SK-N-SH (cell line): ENCODE measurements at regions not wholly inside any gene's neighbourhood (a gene's known extent, or its start where the extent isn't known, plus 50 kb on each side); places are given as distances from the start of the nearest gene placed in this dataset.

Experiments used
- CTCF ChIA-PET: fragments of 300-600, 350-600 bp; formaldehyde crosslinking; extraction: SDS; loops from one replicate; lab custom pipeline; 2021; lab: Yijun Ruan, JAX
- POLR2A ChIA-PET: fragments of 350-600 bp; sonication (Branson Sonifier 250); formaldehyde crosslinking; extraction: SDS; loops from one replicate; lab custom pipeline; 2020; ENCODE audit warnings: antibody characterized with exemption, inconsistent platforms; lab: Yijun Ruan, JAX
- DNase-seq: peaks from one replicate; pipeline ENCODE4 v3.0.0; 2012
- H2AFZ ChIP-seq: fragments of 200-600 bp; sonication (generic); 2 replicates; pipeline ENCODE4 v1.8.1; 2016; ENCODE audit warnings: antibody characterized with exemption, mild to moderate bottlenecking, low read depth
- H3F3A ChIP-seq: fragments of 200-600 bp; sonication (generic); replicated peaks from 2 replicates; pipeline ENCODE3; 2016; ENCODE audit warnings: antibody characterized with exemption, mild to moderate bottlenecking; ENCODE audit not compliant: insufficient read depth
- H3K27ac ChIP-seq, 2 experiments: fragments of 200-500 bp in 1 of 2; fragments of 200-600 bp in 1 of 2; sonication (Bioruptor generic) in 1 of 2; sonication (generic), shearing (Covaris generic) in 1 of 2; 2 replicates each; pipeline versions ENCODE4 v1.5.1 to v1.6.1; 2014 to 2016; ENCODE audit warnings: low read depth in 2 of 2, inconsistent platforms in 1 of 2, low read length in 1 of 2, mild to moderate bottlenecking in 1 of 2, mixed read lengths in 1 of 2
- H3K27me3 ChIP-seq: fragments of 200-600 bp; sonication (generic), shearing (Covaris generic); 2 replicates; pipeline ENCODE4 v1.6.1; 2016; ENCODE audit warnings: mixed run types; ENCODE audit not compliant: insufficient read depth
- H3K36me3 ChIP-seq, 2 experiments: fragments of 200-500 bp in 1 of 2; fragments of 200-600 bp in 1 of 2; sonication (Bioruptor generic) in 1 of 2; sonication (generic) in 1 of 2; replicated peaks in 1 of 2; 2 replicates each; pipeline versions ENCODE3 to v1.5.1; 2014 to 2016; ENCODE audit warnings: low read length in 1 of 2, mild to moderate bottlenecking in 1 of 2; ENCODE audit not compliant: insufficient read depth in 2 of 2, control insufficient read depth in 1 of 2
- H3K4me1 ChIP-seq, 2 experiments: fragments of 200-500 bp in 1 of 2; fragments of 200-600 bp in 1 of 2; sonication (Bioruptor generic) in 1 of 2; sonication (generic), shearing (Covaris generic) in 1 of 2; 2 replicates each; pipeline versions ENCODE4 v1.5.1 to v1.6.1; 2014 to 2016; ENCODE audit warnings: low read depth in 1 of 2, low read length in 1 of 2, mixed run types in 1 of 2; ENCODE audit not compliant: insufficient read depth in 2 of 2, control insufficient read depth in 1 of 2
- H3K4me2 ChIP-seq: fragments of 200-600 bp; sonication (generic), shearing (Covaris generic); 2 replicates; pipeline ENCODE4 v1.6.1; 2017; ENCODE audit warnings: mixed run types
- H3K4me3 ChIP-seq, 2 experiments: fragments of 200-500 bp in 1 of 2; fragments of 200-600 bp in 1 of 2; sonication (Bioruptor generic) in 1 of 2; sonication (generic), shearing (Covaris generic) in 1 of 2; 2 replicates each; pipeline versions ENCODE4 v1.5.1 to v1.8.1; 2014 to 2016; ENCODE audit warnings: low read depth in 2 of 2, inconsistent platforms in 1 of 2, low read length in 1 of 2, mild to moderate bottlenecking in 1 of 2, mixed read lengths in 1 of 2, moderate library complexity in 1 of 2
- H3K79me2 ChIP-seq: fragments of 200-600 bp; sonication (generic); 2 replicates; pipeline ENCODE4 v1.8.1; 2017; ENCODE audit warnings: mild to moderate bottlenecking; ENCODE audit not compliant: insufficient read depth
- H3K9ac ChIP-seq: fragments of 200-600 bp; sonication (generic); 2 replicates; pipeline ENCODE4 v1.6.1; 2017; ENCODE audit warnings: mixed run types
- H3K9me2 ChIP-seq: fragments of 200-600 bp; sonication (generic); 2 replicates; pipeline ENCODE4 v1.6.1; 2017; ENCODE audit warnings: mixed run types
- H3K9me3 ChIP-seq: fragments of 200-600 bp; sonication (generic); 2 replicates; pipeline ENCODE4 v1.6.1; 2017; ENCODE audit warnings: mixed run types, mild to moderate bottlenecking, moderate library complexity
- H4K20me1 ChIP-seq: fragments of 200-600 bp; sonication (generic); 2 replicates; pipeline ENCODE4 v1.6.1; 2017; ENCODE audit warnings: mild to moderate bottlenecking, mixed run types; ENCODE audit not compliant: insufficient read depth
- CHD2 ChIP-seq: fragments of 150-350 bp; IDR thresholded peaks from 2 replicates; pipeline ENCODE4 v1.6.1; 2018; ENCODE audit warnings: low read length; ENCODE audit not compliant: partially characterized antibody
- CTCF ChIP-seq: fragments of 200-600 bp; sonication (generic); IDR thresholded peaks from 2 replicates; pipeline ENCODE4 v1.6.1; 2017; ENCODE audit warnings: antibody characterized with exemption, mild to moderate bottlenecking, moderate library complexity
- EP300 ChIP-seq, 2 experiments: IDR thresholded peaks; 2 replicates each; pipeline versions ENCODE4 v1.4.0 to v1.6.1; 2012; ENCODE audit warnings: borderline replicate concordance in 1 of 2, low read depth in 1 of 2, low read length in 1 of 2
- FOSL2 ChIP-seq: IDR thresholded peaks from 2 replicates; pipeline ENCODE4 v1.4.0; 2012; ENCODE audit warnings: low read depth, mild to moderate bottlenecking, moderate library complexity, borderline replicate concordance
- FOXM1 ChIP-seq: IDR thresholded peaks from 2 replicates; pipeline ENCODE4 v1.4.0; 2012; ENCODE audit warnings: low read depth, mild to moderate bottlenecking
- MAX ChIP-seq: IDR thresholded peaks from 2 replicates; pipeline ENCODE4 v1.4.0; 2012; ENCODE audit warnings: low read depth
- MEF2A ChIP-seq: IDR thresholded peaks from 2 replicates; pipeline ENCODE4 v1.4.0; 2012; ENCODE audit warnings: low read depth, borderline replicate concordance
- MXI1 ChIP-seq: IDR thresholded peaks from 2 replicates; pipeline ENCODE4 v1.6.1; 2012; ENCODE audit warnings: mild to moderate bottlenecking, low read depth, low read length, improper control_type of control experiment
- NFIC ChIP-seq: IDR thresholded peaks from 2 replicates; pipeline ENCODE4 v1.4.0; 2012; ENCODE audit warnings: borderline replicate concordance
- POLR2AphosphoS5 ChIP-seq: IDR thresholded peaks from 2 replicates; pipeline ENCODE4 v1.6.1; 2012; ENCODE audit warnings: low read depth, low read length
- RAD21 ChIP-seq: IDR thresholded peaks from 2 replicates; pipeline ENCODE4 v1.6.1; 2012; ENCODE audit warnings: mild to moderate bottlenecking, low read length
- RCOR1 ChIP-seq: fragments of 150-350 bp; IDR thresholded peaks from 2 replicates; pipeline ENCODE4 v1.6.1; 2017; ENCODE audit warnings: antibody characterized with exemption, low read length
- RXRA ChIP-seq: IDR thresholded peaks from 2 replicates; pipeline ENCODE4 v1.4.0; 2012; ENCODE audit warnings: low read depth, mild to moderate bottlenecking, borderline replicate concordance
- SIN3A ChIP-seq: IDR thresholded peaks from 2 replicates; pipeline ENCODE4 v1.6.1; 2012; ENCODE audit warnings: low read depth, mild to moderate bottlenecking, low read length, moderate library complexity, borderline replicate concordance
- SMC3 ChIP-seq: IDR thresholded peaks from 2 replicates; pipeline ENCODE4 v1.6.1; 2012; ENCODE audit warnings: low read depth, low read length, improper control_type of control experiment
- TAF1 ChIP-seq: IDR thresholded peaks from 2 replicates; pipeline ENCODE4 v1.6.1; 2012; ENCODE audit warnings: low read depth, mild to moderate bottlenecking, low read length, moderate library complexity, borderline replicate concordance
- TCF12 ChIP-seq: IDR thresholded peaks from 2 replicates; pipeline ENCODE4 v1.4.0; 2012
- TEAD4 ChIP-seq: IDR thresholded peaks from 2 replicates; pipeline ENCODE4 v1.4.0; 2012; ENCODE audit warnings: mild to moderate bottlenecking, borderline replicate concordance; ENCODE audit not compliant: insufficient read depth
- USF2 ChIP-seq: fragments of 150-350 bp; IDR thresholded peaks from 2 replicates; pipeline ENCODE4 v1.6.1; 2017; ENCODE audit warnings: antibody characterized with exemption, low read length, low read depth, borderline replicate concordance
- WGBS: methylation state at CpG from one replicate; pipeline ENCODE4 v1.1.6; 2017; ENCODE audit warnings: low lambda C conversion rate; 5-methylcytosine and 5-hydroxymethylcytosine counted together

- 36% methylated on average over 6 of the region's 6 CpGs for WGBS
- ChIA-PET CTCF (interaction anchor here (0.7 to 2.7 kb wide), 5 partner anchors 8 to 1251 kb away, joined by 3 to 11 read pairs (median 3); no protein-coding TSS in a partner anchor), POLR2A (no interaction called here)
Measured at GRCh38 chr10:36888925-36889573, 236.3 kb upstream of the ANKRD30A start.

GRCh38 chr10:36886303-36886891, 239.0 kb upstream of the ANKRD30A start:
- Histone ChIP-seq H3K4me2 (no peak overlapping the region), H3K27ac (no peak overlapping the region), H3K9me2 (no peaks in the 10 kb centered on the region), H3K36me3 (no peaks in the 10 kb centered on the region), H3K27me3 (no peaks in the 10 kb centered on the region), H3K9me3 (no peaks in the 10 kb centered on the region), H2AFZ (no peak overlapping the region), H3K4me3 (no peak overlapping the region), H3K9ac (no peak overlapping the region), H4K20me1 (no peaks in the 10 kb centered on the region), H3K4me1 (peaks cover 0 to 2% of the 10 kb centered on the region in 2 experiments; a peak in 1 of 4 replicates), H3K79me2 (no peaks in the 10 kb centered on the region), H3F3A (no peaks in the 10 kb centered on the region)
- no peak for DNase-seq
- POLR2A ChIA-PET: no interaction called here
- no peak for TF ChIP-seq RXRA
- no peak for TF ChIP-seq NFIC
- no peak for TF ChIP-seq MEF2A
- TF ChIP-seq CHD2: no peak
- no peak for TF ChIP-seq EP300 (IDR thresholded peaks at IDR 0.05; ENCODE audit: borderline replicate concordance in 1 of 2, low read depth in 1 of 2, low read length in 1 of 2)
- TF ChIP-seq USF2: no peak
- TF ChIP-seq TAF1: no peak
- TF ChIP-seq FOXM1: no peak
- no peak for TF ChIP-seq MXI1
- TF ChIP-seq TEAD4: no peak
- no peak for TF ChIP-seq FOSL2
- TF ChIP-seq SMC3: no peak
- TF ChIP-seq POLR2AphosphoS5: no peak
- TF ChIP-seq RCOR1: no peak
- TF ChIP-seq TCF12: no peak
- no peak for TF ChIP-seq SIN3A
- CTCF ChIA-PET: no interaction called here
- 51% methylated on average over 8 of the region's 8 CpGs for WGBS

More at GRCh38 chr10:36888925-36889573, 236.3 kb upstream of the ANKRD30A start:
- peak; percentile 36 for DNase-seq
- H3F3A ChIP-seq: no peaks in the 10 kb centered on the region
- no peak overlapping the region for H3K27ac ChIP-seq
- H3K79me2 ChIP-seq: no peaks in the 10 kb centered on the region
- no peaks in the 10 kb centered on the region for H3K27me3 ChIP-seq
- H2AFZ ChIP-seq: no peak overlapping the region
- H4K20me1 ChIP-seq: no peaks in the 10 kb centered on the region
- H3K4me1 ChIP-seq: peaks cover 0 to 2% of the 10 kb centered on the region in 2 experiments; a peak in 1 of 4 replicates
- TF ChIP-seq CTCF (peak; percentile 49), SMC3 (peak; percentile 23; the same call in 1 of the 2 replicates), MAX (no peak), RAD21 (peak; percentile 68)
- no peak overlapping the region; a peak in 1 of 4 replicates for H3K4me3 ChIP-seq
- H3K9me2 ChIP-seq: no peaks in the 10 kb centered on the region
- H3K4me2 ChIP-seq: no peak overlapping the region
- no peaks in the 10 kb centered on the region for H3K36me3 ChIP-seq
- H3K9ac ChIP-seq: no peak overlapping the region
- H3K9me3 ChIP-seq: no peaks in the 10 kb centered on the region
